22Rv1 (cell line): ENCODE measurements at regions not wholly inside any gene's neighbourhood (a gene's known extent, or its start where the extent isn't known, plus 50 kb on each side); places are given as distances from the start of the nearest gene placed in this dataset.

ENCODE experiments used
- H3K27ac ChIP-seq: fragments of 450-650 bp; 2 replicates; pipeline ENCODE4 v1.5.1; 2017
- ZFX ChIP-seq: fragments of 450-650 bp; IDR thresholded peaks from 2 replicates; pipeline ENCODE4 v1.6.1; 2017; ENCODE audit warnings: antibody characterized with exemption, borderline replicate concordance
- TF ChIP-seq, protein P1 (sequence below): fragments of 450-650 bp; IDR thresholded peaks from 2 replicates; pipeline ENCODE4 v1.5.1; 2017; ENCODE audit warnings: mild to moderate bottlenecking

DNA sequence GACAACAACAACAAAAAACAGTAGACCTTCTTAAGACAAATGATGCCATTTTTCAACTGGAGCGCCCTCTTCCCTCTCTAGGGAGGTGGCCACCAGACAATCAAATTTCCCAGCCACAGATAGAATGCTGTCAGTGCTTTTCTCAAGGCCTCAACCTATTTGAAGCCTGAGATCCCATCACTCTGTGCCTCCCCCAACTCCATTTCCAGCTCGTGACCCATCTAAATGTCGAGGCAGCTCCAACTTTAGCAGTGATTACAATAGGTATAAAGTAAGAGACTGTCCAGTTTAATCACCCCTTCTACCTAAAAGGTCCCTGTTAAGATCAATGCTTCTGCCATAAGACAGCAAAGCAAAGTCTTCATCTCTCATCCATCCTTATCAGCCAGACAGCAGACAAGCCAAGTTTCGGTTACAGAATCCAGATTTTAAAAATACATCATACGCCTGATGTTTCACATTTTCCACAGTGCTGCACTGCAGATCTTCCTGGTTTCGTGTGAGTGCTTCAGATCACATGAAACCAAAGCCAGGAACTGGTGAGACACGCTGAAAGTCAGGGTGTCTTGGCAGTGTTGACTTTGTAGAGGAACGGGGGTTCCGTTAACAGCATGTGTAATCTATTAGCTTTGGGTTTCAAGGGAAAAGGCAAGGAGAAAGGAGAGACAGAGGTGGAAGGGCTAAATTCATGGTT is 447.8 kb downstream of the ENC1 start:
- TF ChIP-seq, protein P1, sequence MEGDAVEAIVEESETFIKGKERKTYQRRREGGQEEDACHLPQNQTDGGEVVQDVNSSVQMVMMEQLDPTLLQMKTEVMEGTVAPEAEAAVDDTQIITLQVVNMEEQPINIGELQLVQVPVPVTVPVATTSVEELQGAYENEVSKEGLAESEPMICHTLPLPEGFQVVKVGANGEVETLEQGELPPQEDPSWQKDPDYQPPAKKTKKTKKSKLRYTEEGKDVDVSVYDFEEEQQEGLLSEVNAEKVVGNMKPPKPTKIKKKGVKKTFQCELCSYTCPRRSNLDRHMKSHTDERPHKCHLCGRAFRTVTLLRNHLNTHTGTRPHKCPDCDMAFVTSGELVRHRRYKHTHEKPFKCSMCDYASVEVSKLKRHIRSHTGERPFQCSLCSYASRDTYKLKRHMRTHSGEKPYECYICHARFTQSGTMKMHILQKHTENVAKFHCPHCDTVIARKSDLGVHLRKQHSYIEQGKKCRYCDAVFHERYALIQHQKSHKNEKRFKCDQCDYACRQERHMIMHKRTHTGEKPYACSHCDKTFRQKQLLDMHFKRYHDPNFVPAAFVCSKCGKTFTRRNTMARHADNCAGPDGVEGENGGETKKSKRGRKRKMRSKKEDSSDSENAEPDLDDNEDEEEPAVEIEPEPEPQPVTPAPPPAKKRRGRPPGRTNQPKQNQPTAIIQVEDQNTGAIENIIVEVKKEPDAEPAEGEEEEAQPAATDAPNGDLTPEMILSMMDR: no peak
- TF ChIP-seq ZFX: no peak
- H3K27ac ChIP-seq: no peak overlapping the region

DNA sequence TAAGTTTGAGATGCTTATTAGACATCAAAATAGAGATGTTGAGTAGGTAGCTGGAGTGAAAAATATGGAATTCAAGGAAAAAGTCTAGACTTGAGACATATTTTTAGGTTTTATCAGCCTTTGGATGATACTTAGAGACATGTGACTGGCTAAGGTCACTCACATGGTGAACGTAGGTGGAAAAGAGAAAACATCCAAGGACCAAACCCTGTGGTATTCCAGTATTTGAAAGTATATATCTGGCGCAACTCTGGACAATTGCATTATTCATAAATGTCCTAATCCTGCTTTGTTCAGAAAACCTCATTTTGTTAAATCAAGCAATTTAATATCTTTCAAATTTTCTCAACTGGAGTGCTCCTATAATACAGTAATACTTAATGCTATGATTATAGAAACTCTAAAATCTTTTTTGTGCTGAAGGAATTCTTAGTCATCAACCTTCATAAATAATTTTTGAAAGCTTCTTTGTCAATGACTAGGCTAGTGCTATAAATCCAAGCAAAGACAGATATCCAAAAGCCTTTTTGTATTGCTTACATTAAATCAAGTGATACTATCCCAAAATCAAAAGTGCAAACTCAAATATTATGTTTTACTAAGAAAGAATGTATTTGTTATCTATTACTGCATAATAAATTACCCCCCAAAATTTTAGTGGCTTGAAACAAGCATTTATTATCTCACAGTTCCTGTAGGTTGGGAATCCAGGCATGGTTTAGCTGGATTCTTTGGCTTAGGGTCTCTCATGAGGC is 452.0 kb downstream of the ENC1 start:
- H3K27ac ChIP-seq: no peak overlapping the region
- TF ChIP-seq, protein P1: no peak
- TF ChIP-seq ZFX: no peak

DNA sequence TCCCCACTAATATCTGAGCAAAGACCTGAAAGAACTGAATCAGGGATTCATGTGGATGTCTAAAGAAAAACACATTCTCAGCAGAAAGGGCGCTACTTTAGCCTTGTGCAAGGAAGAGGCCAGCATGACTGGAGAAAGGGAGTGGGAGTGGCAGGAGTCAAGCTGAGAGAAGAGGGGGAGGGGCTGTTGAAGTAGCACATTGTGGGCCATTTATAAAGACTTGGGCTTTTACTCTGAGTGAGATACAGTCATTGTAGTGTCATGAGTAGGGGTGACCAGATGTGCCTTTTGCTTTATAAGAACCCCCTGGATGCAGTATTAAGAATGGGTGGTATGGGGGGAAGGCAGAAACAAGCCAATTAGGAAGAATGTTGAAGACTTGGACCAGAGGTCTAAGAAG is 452.8 kb downstream of the ENC1 start:
- TF ChIP-seq, protein P1: no peak
- no peak for TF ChIP-seq ZFX
- no peak overlapping the region for H3K27ac ChIP-seq

DNA sequence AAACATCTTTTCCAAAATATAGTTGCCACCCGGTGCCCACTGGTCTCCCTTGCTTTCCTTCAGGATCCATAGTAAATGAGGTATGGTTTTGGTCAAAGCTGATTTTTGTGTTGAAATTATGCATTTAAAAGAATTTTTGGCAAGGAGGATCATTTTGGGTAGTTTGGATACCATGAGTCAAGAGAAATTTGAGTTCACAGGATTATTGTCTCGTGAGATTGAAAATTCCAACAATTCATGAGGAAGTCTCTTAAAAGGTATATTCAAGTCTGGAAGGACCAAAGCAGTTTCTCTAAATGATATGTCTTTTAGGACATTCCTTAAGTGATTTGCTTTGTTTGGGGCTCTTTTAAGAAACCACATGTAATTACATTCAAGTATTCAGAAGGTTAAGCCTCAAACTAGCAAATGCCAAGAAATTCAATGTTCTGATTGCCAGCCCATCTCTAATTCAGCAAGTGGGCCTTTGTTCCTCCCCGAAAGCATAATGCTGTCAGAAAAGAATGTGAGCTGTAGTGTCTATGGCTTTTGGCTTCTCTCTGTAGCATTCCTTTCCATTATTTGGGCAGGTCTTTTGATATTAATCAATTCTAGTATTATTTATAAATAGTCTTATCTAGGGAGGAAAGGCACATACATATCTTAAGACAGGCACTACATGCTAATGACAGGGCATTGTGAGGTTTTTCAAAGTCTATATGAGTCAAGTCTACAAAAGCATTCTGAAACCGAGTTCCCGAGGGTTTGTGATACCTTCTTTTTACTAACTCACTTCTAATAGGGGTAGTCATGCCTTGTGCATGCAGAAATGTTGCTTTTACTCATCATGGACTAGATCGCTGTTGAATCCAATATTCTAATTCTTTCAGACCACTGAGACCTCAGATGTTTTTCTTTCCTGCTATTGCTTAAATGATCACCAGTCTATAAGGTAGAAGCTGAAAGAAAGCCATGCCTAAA is 453.9 kb downstream of the ENC1 start:
- H3K27ac ChIP-seq: no peak overlapping the region
- TF ChIP-seq, protein P1: no peak
- no peak for TF ChIP-seq ZFX

DNA sequence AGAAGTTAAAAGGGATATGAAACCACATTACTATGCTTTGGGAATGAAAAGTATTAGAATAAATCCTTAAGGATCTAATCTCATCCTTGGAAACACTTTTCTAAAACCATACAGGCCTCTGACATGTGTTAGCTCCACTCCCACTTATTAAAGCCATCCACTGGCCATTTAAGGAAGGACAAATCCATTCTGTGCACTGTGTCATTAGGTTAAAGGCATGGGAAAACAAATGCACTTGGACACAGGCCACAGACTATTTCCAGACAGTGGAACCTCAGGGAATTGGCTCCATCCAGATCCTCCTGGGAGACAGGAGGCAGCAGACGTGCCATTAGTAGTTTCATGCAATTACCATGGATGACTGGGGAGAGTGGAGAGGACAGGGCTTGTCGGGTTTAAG is 454.9 kb downstream of the ENC1 start:
- no peak overlapping the region for H3K27ac ChIP-seq
- no peak for TF ChIP-seq ZFX

DNA sequence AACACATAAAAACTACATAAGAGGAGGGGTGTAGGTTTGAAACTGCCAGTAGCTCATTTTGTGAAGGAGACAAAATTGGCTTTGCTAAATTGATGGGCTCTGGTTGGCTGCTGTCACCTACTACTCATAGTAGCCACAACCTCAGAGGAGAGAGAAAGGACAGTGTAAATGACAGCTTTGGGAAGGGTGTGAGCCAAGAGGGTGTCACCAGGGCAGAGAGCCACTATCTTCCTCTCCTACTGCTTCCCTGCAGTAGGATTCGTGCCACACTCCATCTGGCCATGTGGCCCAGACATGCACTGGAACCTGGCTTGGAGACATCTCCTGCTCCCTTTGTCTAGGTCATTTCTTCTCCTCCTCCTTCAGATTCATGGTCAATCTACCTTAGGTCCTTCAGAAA is 455.9 kb downstream of the ENC1 start:
- no peak for TF ChIP-seq ZFX
- TF ChIP-seq, protein P1: no peak

DNA sequence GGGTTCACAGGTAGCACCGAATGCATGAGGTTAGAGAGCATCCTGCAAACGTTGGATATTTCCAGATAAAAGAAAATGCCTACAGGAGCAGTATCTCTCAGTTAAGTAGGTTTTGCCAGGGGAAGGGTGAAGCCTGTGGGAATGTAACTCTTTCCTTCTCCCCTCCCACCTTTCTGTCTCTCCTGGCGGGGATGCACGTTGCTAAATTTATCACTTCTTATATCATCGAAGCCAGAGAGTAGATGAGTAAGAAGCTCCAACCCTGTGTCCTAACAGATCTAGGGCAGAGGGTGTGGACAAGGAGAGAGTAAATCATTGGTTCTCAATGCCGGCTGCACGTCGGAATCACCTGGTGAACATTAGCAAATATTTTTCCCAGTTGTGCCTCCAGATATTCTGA is 457.5 kb downstream of the ENC1 start:
- no peak overlapping the region for H3K27ac ChIP-seq
- no peak for TF ChIP-seq ZFX
- TF ChIP-seq, protein P1: no peak

More for the DNA sequence above, 455.9 kb downstream of the ENC1 start:
- H3K27ac ChIP-seq: no peak overlapping the region
